ENCODE measurements at regions not wholly inside any gene's neighbourhood (a gene's known extent, or its start where the extent isn't known, plus 50 kb on each side); places are given as distances from the start of the nearest gene placed in this dataset.

DNA sequence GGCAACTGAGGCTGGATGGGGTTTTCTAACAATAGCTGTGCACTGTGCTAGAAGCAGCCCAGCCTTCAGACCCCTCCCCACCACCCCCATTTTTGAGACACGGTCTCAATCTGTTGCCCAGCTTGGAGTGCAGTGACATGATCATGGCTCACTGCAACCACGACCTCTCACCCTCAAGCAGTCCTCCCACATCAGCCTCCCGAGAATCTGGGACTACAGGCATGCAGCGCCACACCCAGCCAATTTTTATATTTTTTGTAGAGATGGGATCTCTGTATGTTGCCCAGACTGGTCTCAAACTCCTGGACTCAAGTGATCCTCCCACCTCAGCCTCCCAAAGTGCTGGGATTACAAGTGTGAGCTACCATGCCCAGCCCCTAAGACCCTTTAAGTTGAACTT, 182.5 kb downstream of the DRD1 start:
- no peak for TF ChIP-seq CTCF (conservative IDR thresholded peaks at IDR 0.05; ENCODE audit: low read depth, low read length)

GRCh38 chr5:175261037-175261436, 182.9 kb downstream of the DRD1 start:
- TF ChIP-seq CTCF (conservative IDR thresholded peaks at IDR 0.05; ENCODE audit: low read depth, low read length) = no peak
- H3K4me3 ChIP-seq (ENCODE audit: low read depth, low read length) = no peak overlapping the region
- no peak for DNase-seq (ENCODE audit: low read depth)

More for the DNA sequence above, 182.5 kb downstream of the DRD1 start:
- DNase-seq (ENCODE audit: low read depth) = no peak
- H3K4me3 ChIP-seq (ENCODE audit: low read depth, low read length) = no peak overlapping the region

GRCh38 chr5:175257847-175258194, 186.2 kb downstream of the DRD1 start:
- DNase-seq (ENCODE audit: low read depth) = no peak
- TF ChIP-seq CTCF (conservative IDR thresholded peaks at IDR 0.05; ENCODE audit: low read depth, low read length) = no peak
- no peak overlapping the region for H3K4me3 ChIP-seq (ENCODE audit: low read depth, low read length)

DNA sequence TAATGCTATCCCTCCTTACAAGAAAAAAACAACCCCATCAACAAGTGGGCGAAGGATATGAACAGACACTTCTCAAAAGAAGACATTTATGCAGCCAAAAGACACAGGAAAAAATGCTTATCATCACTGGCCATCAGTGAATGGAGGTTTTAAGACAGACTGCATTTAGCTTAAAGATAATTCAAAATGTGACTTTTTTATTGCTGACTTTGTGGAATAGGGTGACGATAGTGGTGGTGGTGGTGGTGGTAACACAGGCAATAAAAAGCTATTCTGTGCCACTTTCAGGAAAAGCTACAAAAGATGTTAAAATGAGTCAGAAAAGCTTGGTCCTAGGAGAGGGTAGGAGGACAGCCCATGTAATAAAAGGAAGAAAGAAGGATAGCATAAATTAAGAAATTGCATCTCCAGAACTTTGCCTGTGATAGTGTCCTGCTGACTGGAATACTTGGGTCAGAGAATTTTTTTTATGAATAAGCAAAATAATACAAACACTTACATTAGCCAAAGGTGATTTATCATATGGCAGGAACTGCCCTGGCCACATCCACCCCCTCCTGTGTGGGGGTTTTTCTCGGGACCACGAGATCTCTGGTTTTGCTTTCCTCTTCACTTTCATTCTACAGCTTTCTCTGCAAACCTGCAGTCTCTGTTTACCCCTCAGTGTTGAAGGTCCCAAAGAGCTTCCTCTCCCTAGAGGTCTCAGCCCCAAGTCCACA, 186.7 kb downstream of the DRD1 start:
- no peak for TF ChIP-seq CTCF (conservative IDR thresholded peaks at IDR 0.05; ENCODE audit: low read depth, low read length)
- DNase-seq (ENCODE audit: low read depth) = no peak
- H3K4me3 ChIP-seq (ENCODE audit: low read depth, low read length) = no peak overlapping the region

GRCh38 chr5:175254155-175254554, 189.8 kb downstream of the DRD1 start:
- TF ChIP-seq CTCF (conservative IDR thresholded peaks at IDR 0.05; ENCODE audit: low read depth, low read length) = no peak
- H3K4me3 ChIP-seq (ENCODE audit: low read depth, low read length) = no peak overlapping the region
- DNase-seq (ENCODE audit: low read depth) = no peak

DNA sequence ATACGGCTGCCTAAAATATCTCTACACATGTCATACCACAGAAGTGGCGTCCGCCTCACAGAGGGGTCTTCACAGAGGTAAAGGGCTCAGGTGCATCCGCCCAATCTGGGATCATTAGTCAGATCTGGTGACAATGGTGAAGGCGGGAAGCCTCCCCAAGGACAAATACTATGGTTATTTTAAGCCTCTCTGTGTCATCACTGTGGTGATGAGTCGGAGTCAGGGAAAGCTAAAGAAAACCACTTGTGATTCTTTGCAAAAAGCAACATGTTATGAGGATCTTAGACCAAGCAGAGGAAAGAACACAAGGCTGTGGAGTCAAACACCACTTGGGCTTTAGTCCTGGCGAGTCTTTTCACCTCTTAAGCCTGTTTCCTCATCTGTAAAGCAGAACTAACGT, 190.4 kb downstream of the DRD1 start:
- no peak for DNase-seq (ENCODE audit: low read depth)
- no peak for TF ChIP-seq CTCF (conservative IDR thresholded peaks at IDR 0.05; ENCODE audit: low read depth, low read length)

GRCh38 chr5:175252234-175252805, 191.7 kb downstream of the DRD1 start:
- DNase-seq (ENCODE audit: low read depth) = no peak
- no peak for TF ChIP-seq CTCF (conservative IDR thresholded peaks at IDR 0.05; ENCODE audit: low read depth, low read length)
- H3K4me3 ChIP-seq (ENCODE audit: low read depth, low read length) = no peak overlapping the region

More for the DNA sequence above, 190.4 kb downstream of the DRD1 start:
- no peak overlapping the region for H3K4me3 ChIP-seq (ENCODE audit: low read depth, low read length)
